HFFc6 (cell line): ENCODE measurements at regions not wholly inside any gene's neighbourhood (a gene's known extent, or its start where the extent isn't known, plus 50 kb on each side); places are given as distances from the start of the nearest gene placed in this dataset.

Source experiments
- DNase-seq: peaks from one replicate; pipeline ENCODE4 v3.0.0-alpha.2; 2018
- H3K27ac Mint-ChIP-seq: 2 replicates; pipeline ENCODE4 v1.8.0; 2020; ENCODE audit warnings: mild to moderate bottlenecking, mixed read lengths
- H3K27me3 Mint-ChIP-seq: 2 replicates; pipeline ENCODE4 v1.8.0; 2021; ENCODE audit warnings: mild to moderate bottlenecking, moderate library complexity, mixed read lengths; ENCODE audit not compliant: insufficient read depth
- H3K36me3 Mint-ChIP-seq: 2 replicates; pipeline ENCODE4 v1.8.0; 2021; ENCODE audit warnings: low read depth, mixed read lengths
- H3K4me1 Mint-ChIP-seq: 2 replicates; pipeline ENCODE4 v1.8.0; 2020; ENCODE audit warnings: low read depth, mixed read lengths
- H3K4me3 Mint-ChIP-seq: 2 replicates; pipeline ENCODE4 v1.8.0; 2020; ENCODE audit warnings: mild to moderate bottlenecking, moderate library complexity, mixed read lengths
- H3K9me3 Mint-ChIP-seq: 2 replicates; pipeline ENCODE4 v1.8.0; 2020; ENCODE audit warnings: mild to moderate bottlenecking, mixed read lengths
- CTCF ChIP-seq: fragments of 200-600 bp; sonication (generic); IDR thresholded peaks from 2 replicates; pipeline ENCODE4 v1.5.0; 2021; ENCODE audit warnings: antibody characterized with exemption, mild to moderate bottlenecking

GRCh38 chr2:192443831-192444230 lies 249.1 kb upstream of the TMEFF2 start:
- Mint-ChIP-seq H3K9me3 (peaks cover 8% of the 10 kb centered on the region), H3K4me1 (no peaks in the 10 kb centered on the region), H3K4me3 (no peak overlapping the region), H3K36me3 (no peaks in the 10 kb centered on the region), H3K27ac (no peak overlapping the region), H3K27me3 (peaks cover 2% of the 10 kb centered on the region; the same call in 1 of the 2 replicates)
- no peak for TF ChIP-seq CTCF
- no peak for DNase-seq

- H3K36me3 Mint-ChIP-seq, result no peaks in the 10 kb centered on the region
- H3K4me1 Mint-ChIP-seq, result no peaks in the 10 kb centered on the region
- H3K4me3 Mint-ChIP-seq, result no peak overlapping the region
- no peak for TF ChIP-seq CTCF
- H3K27ac Mint-ChIP-seq, result no peak overlapping the region
- H3K9me3 Mint-ChIP-seq, result peaks cover 8% of the 10 kb centered on the region; the same call in 1 of the 2 replicates
- no peak for DNase-seq
- peaks cover 2% of the 10 kb centered on the region; the same call in 1 of the 2 replicates for H3K27me3 Mint-ChIP-seq
These were observed 243.5 kb upstream of the TMEFF2 start for GRCh38 chr2:192438239-192438638.

GRCh38 chr2:192437653-192438052 lies 242.9 kb upstream of the TMEFF2 start:
- Mint-ChIP-seq H3K9me3 (peaks cover 13% of the 10 kb centered on the region), H3K36me3 (no peaks in the 10 kb centered on the region), H3K4me1 (no peaks in the 10 kb centered on the region), H3K27me3 (peaks cover 2% of the 10 kb centered on the region; the same call in 1 of the 2 replicates), H3K27ac (no peak overlapping the region), H3K4me3 (no peak overlapping the region)
- TF ChIP-seq CTCF, result no peak
- DNase-seq, result no peak

GRCh38 chr2:192424243-192424642 lies 229.5 kb upstream of the TMEFF2 start:
- Mint-ChIP-seq H3K4me3 (no peak overlapping the region), H3K4me1 (no peaks in the 10 kb centered on the region), H3K27ac (no peak overlapping the region), H3K9me3 (peaks cover 10% of the 10 kb centered on the region), H3K27me3 (no peaks in the 10 kb centered on the region; the same call in 1 of the 2 replicates), H3K36me3 (peaks cover 3% of the 10 kb centered on the region; the same call in 1 of the 2 replicates)
- no peak for TF ChIP-seq CTCF
- no peak for DNase-seq

GRCh38 chr2:192419786-192420185 lies 225.1 kb upstream of the TMEFF2 start:
- no peaks in the 10 kb centered on the region; the same call in 1 of the 2 replicates for H3K27me3 Mint-ChIP-seq
- H3K27ac Mint-ChIP-seq, result no peak overlapping the region
- no peak for DNase-seq
- peaks cover 16% of the 10 kb centered on the region for H3K9me3 Mint-ChIP-seq
- peaks cover 3% of the 10 kb centered on the region; the same call in 1 of the 2 replicates for H3K36me3 Mint-ChIP-seq
- TF ChIP-seq CTCF, result no peak
- no peaks in the 10 kb centered on the region for H3K4me1 Mint-ChIP-seq
- H3K4me3 Mint-ChIP-seq, result no peak overlapping the region

GRCh38 chr2:192416060-192416459 lies 221.3 kb upstream of the TMEFF2 start:
- H3K27me3 Mint-ChIP-seq, result no peaks in the 10 kb centered on the region
- H3K36me3 Mint-ChIP-seq, result peaks cover 3% of the 10 kb centered on the region; the same call in 1 of the 2 replicates
- H3K27ac Mint-ChIP-seq, result no peak overlapping the region
- DNase-seq, result no peak
- peaks cover 20% of the 10 kb centered on the region for H3K9me3 Mint-ChIP-seq
- H3K4me3 Mint-ChIP-seq, result no peak overlapping the region
- no peak for TF ChIP-seq CTCF
- no peaks in the 10 kb centered on the region for H3K4me1 Mint-ChIP-seq
